Naive B cell (primary cell): ENCODE measurements at regions not wholly inside any gene's neighbourhood (a gene's known extent, or its start where the extent isn't known, plus 50 kb on each side); places are given as distances from the start of the nearest gene placed in this dataset.
"Not testable (repeated sequence)": the region's sequence is repeated elsewhere in the genome, so short reads cannot be mapped to it uniquely, and the experiment has no call there.

ENCODE experiments used
- ATAC-seq, 2 donors: fragments of 150-1000 bp; cut with Tn5 transposase; 2 replicates each; pipeline ENCODE4 v1.10.0; 2021; ENCODE audit warnings: low read depth in 2 of 2, mild to moderate bottlenecking in 2 of 2, moderate library complexity in 2 of 2
- DNase-seq: peaks from one replicate; pipeline ENCODE4 v3.0.0; 2022
- H3K27ac Mint-ChIP-seq, 6 donors: one replicate each; pipeline ENCODE4 v1.8.0; 2020 to 2022; ENCODE audit warnings: mild to moderate bottlenecking in 6 of 6, mixed read lengths in 6 of 6, moderate library complexity in 5 of 6, inconsistent platforms in 2 of 6
- H3K27me3 Mint-ChIP-seq, 3 donors: one replicate each; pipeline ENCODE4 v1.8.0; 2021 to 2022; ENCODE audit warnings: mixed read lengths in 3 of 3, mild to moderate bottlenecking in 1 of 3
- H3K36me3 Mint-ChIP-seq, 2 donors: one replicate each; pipeline ENCODE4 v1.8.0; 2020 to 2022; ENCODE audit warnings: mixed read lengths in 2 of 2, inconsistent platforms in 1 of 2, mild to moderate bottlenecking in 1 of 2
- H3K4me1 Mint-ChIP-seq, 3 donors: one replicate each; pipeline ENCODE4 v1.8.0; 2020 to 2022; ENCODE audit warnings: mixed read lengths in 3 of 3, inconsistent platforms in 1 of 3, mild to moderate bottlenecking in 1 of 3, moderate library complexity in 1 of 3
- H3K4me3 Mint-ChIP-seq, 8 donors: one replicate each; pipeline ENCODE4 v1.8.0; 2020 to 2022; ENCODE audit warnings: mild to moderate bottlenecking in 8 of 8, mixed read lengths in 8 of 8, moderate library complexity in 8 of 8, inconsistent platforms in 2 of 8
- H3K9me3 Mint-ChIP-seq, 7 donors: one replicate each; pipeline ENCODE4 v1.8.0; 2020 to 2022; ENCODE audit warnings: mixed read lengths in 7 of 7, mild to moderate bottlenecking in 5 of 7, inconsistent platforms in 2 of 7, moderate library complexity in 1 of 7

- Mint-ChIP-seq H3K36me3 (no peaks in the 10 kb centered on the region), H3K4me1 (peaks cover 2 to 6% (median 3%) of the 10 kb centered on the region in 3 donors), H3K27ac (no peak overlapping the region), H3K4me3 (no peak overlapping the region), H3K27me3 (peaks cover 0 to 11% (median 0%) of the 10 kb centered on the region in 3 donors), H3K9me3 (peaks cover 0 to 5% (median 0%) of the 10 kb centered on the region in 7 donors)
- DNase-seq (no peak), ATAC-seq (no peak)
Measured at GRCh38 chr6:134564705-134565104, 246.8 kb upstream of the SGK1 start.

- Mint-ChIP-seq H3K27ac (no peak overlapping the region), H3K27me3 (peaks cover 0 to 11% (median 0%) of the 10 kb centered on the region in 3 donors), H3K36me3 (no peaks in the 10 kb centered on the region), H3K9me3 (no peaks in the 10 kb centered on the region), H3K4me3 (no peak overlapping the region), H3K4me1 (no peaks in the 10 kb centered on the region)
- DNase-seq (no peak), ATAC-seq (no peak)
Measured at GRCh38 chr6:134560019-134560418, 242.1 kb upstream of the SGK1 start.

DNA sequence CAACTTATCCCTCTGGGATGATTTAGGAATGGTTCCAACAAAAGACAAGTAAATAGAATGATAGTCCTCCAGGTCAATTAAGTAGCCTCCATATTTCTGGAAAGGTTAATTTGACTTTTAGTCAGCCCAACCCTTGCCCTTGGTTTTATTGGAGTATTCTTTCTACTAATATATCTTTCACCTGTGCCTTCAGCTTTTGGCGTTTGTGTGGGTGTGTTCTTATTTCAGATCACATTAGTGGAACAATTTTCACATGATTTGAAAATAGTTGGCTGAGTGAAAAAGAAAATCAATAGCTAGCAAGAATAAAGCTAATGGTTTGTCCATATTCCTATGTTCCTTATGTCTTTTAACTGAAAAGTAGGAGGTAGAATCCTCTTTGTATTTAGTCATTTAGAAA lies 239.6 kb upstream of the SGK1 start:
- no peaks in the 10 kb centered on the region for H3K9me3 Mint-ChIP-seq
- H3K36me3 Mint-ChIP-seq, result no peaks in the 10 kb centered on the region
- peaks cover 0 to 4% (median 0%) of the 10 kb centered on the region in 3 donors for H3K27me3 Mint-ChIP-seq
- H3K4me1 Mint-ChIP-seq, result no peaks in the 10 kb centered on the region
- DNase-seq, result no peak
- no peak overlapping the region for H3K4me3 Mint-ChIP-seq
- no peak overlapping the region for H3K27ac Mint-ChIP-seq
- ATAC-seq, result no peak

- Mint-ChIP-seq H3K36me3 (no peaks in the 10 kb centered on the region), H3K9me3 (no peaks in the 10 kb centered on the region), H3K4me1 (no peaks in the 10 kb centered on the region), H3K27ac (no peak overlapping the region), H3K4me3 (no peak overlapping the region), H3K27me3 (peaks cover 0 to 5% (median 0%) of the 10 kb centered on the region in 3 donors)
- DNase-seq, result no peak
- ATAC-seq, result no peak
Measured at GRCh38 chr6:134555672-134556071, 237.8 kb upstream of the SGK1 start.

DNA sequence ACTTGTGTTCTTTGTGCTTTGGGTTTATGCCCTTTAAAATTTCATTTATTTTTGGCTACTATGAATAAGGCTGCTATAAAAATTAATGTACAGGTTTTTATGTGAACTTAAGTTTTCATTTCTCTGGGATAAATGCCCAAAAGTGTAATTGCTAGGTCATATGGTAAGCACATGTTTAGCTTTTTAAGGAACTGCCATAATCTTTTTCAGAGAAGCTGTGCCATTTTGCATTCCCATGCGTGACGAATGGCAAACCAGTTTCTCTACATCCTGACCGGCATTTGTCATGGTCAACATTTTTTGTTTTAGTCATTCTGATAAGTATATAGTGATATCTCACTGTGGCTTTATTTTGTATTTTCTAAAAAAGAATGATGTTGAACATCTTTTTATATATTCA lies 236.0 kb upstream of the SGK1 start:
- ATAC-seq, result no peak
- Mint-ChIP-seq H3K27ac (no peak overlapping the region), H3K27me3 (peaks cover 0 to 5% (median 0%) of the 10 kb centered on the region in 3 donors), H3K4me1 (no peaks in the 10 kb centered on the region), H3K9me3 (no peaks in the 10 kb centered on the region), H3K4me3 (no peak overlapping the region), H3K36me3 (no peaks in the 10 kb centered on the region)
- no peak for DNase-seq

DNA sequence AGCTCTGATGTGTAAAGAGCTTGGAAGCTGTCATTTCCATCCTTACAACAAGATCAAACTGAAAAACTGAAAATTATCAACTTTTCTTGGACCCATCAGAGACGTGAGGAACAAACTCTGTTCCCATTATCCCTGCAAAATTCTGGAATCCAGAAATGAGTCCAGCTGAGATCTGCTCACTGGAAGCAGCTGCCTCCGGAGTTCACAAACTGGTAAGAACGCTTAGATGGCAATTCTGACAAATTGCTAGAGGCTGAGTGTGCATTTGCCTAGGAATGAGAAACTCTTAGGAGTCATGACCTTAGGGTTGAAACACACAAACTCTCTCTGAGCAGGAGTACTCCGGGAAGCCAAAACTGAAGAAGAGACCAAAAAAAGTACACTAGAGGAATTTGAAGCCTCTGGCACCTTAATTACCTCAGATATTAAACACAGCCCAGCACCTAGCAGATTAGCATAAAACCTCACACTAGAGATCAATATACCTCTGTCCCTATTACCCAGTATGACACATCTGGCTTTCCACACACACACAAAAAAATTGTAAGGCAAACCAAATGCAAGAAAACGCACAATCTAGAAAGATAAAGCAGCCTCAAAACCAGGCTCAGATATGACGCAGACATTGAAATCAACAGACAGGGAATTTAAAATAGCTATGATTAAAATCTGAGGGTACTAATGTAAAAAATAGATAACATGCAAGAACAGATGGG lies 233.5 kb upstream of the SGK1 start:
- no peaks in the 10 kb centered on the region for H3K4me1 Mint-ChIP-seq
- H3K27me3 Mint-ChIP-seq, result peaks cover 0 to 10% (median 0%) of the 10 kb centered on the region in 3 donors
- H3K4me3 Mint-ChIP-seq, result no peak overlapping the region
- H3K36me3 Mint-ChIP-seq, result no peaks in the 10 kb centered on the region
- DNase-seq (no peak), ATAC-seq (no peak)
- peak overlapping the region in 1 of 6 donors; percentile 10 for H3K27ac Mint-ChIP-seq
- no peaks in the 10 kb centered on the region for H3K9me3 Mint-ChIP-seq

- Mint-ChIP-seq H3K9me3 (no peaks in the 10 kb centered on the region), H3K27me3 (peaks cover 0 to 10% (median 0%) of the 10 kb centered on the region in 3 donors), H3K27ac (no peak overlapping the region), H3K4me1 (no peaks in the 10 kb centered on the region), H3K36me3 (no peaks in the 10 kb centered on the region), H3K4me3 (no peak overlapping the region)
- DNase-seq, result no peak
- no peak for ATAC-seq
Measured at GRCh38 chr6:134550604-134551003, 232.7 kb upstream of the SGK1 start.

GRCh38 chr6:134549854-134550253 lies 231.9 kb upstream of the SGK1 start:
- Mint-ChIP-seq H3K4me1 (no peaks in the 10 kb centered on the region), H3K4me3 (no peak overlapping the region), H3K27me3 (peaks cover 0 to 10% (median 0%) of the 10 kb centered on the region in 3 donors), H3K36me3 (no peaks in the 10 kb centered on the region), H3K9me3 (no peaks in the 10 kb centered on the region), H3K27ac (no peak overlapping the region)
- ATAC-seq, result no peak
- DNase-seq, result no peak

- H3K27me3 Mint-ChIP-seq, result peaks cover 0 to 10% (median 0%) of the 10 kb centered on the region in 3 donors
- ATAC-seq (no peak), DNase-seq (no peak)
- no peak overlapping the region for H3K27ac Mint-ChIP-seq
- no peaks in the 10 kb centered on the region for H3K36me3 Mint-ChIP-seq
- no peaks in the 10 kb centered on the region for H3K9me3 Mint-ChIP-seq
- no peaks in the 10 kb centered on the region for H3K4me1 Mint-ChIP-seq
- no peak overlapping the region for H3K4me3 Mint-ChIP-seq
Measured at GRCh38 chr6:134546962-134547645, 229.2 kb upstream of the SGK1 start.

- no peaks in the 10 kb centered on the region for H3K36me3 Mint-ChIP-seq
- no peak overlapping the region for H3K4me3 Mint-ChIP-seq
- no peaks in the 10 kb centered on the region for H3K9me3 Mint-ChIP-seq
- no peak for ATAC-seq
- DNase-seq, result no peak
- H3K27ac Mint-ChIP-seq, result no peak overlapping the region
- H3K27me3 Mint-ChIP-seq, result peaks cover 0 to 5% (median 0%) of the 10 kb centered on the region in 3 donors
- H3K4me1 Mint-ChIP-seq, result no peaks in the 10 kb centered on the region
Measured at GRCh38 chr6:134544737-134545136, 226.8 kb upstream of the SGK1 start.

GRCh38 chr6:134543128-134543527 lies 225.2 kb upstream of the SGK1 start:
- H3K27ac Mint-ChIP-seq, result peak overlapping the region in 1 of 6 donors; percentile 3
- H3K36me3 Mint-ChIP-seq, result no peaks in the 10 kb centered on the region
- ATAC-seq (no peak), DNase-seq (no peak)
- H3K9me3 Mint-ChIP-seq, result no peaks in the 10 kb centered on the region
- no peak overlapping the region for H3K4me3 Mint-ChIP-seq
- peaks cover 0 to 5% (median 0%) of the 10 kb centered on the region in 3 donors for H3K27me3 Mint-ChIP-seq
- H3K4me1 Mint-ChIP-seq, result no peaks in the 10 kb centered on the region

- no peak for ATAC-seq
- Mint-ChIP-seq H3K4me1 (no peaks in the 10 kb centered on the region), H3K27me3 (peaks cover 0 to 4% (median 0%) of the 10 kb centered on the region in 3 donors), H3K4me3 (no peak overlapping the region), H3K9me3 (no peaks in the 10 kb centered on the region), H3K27ac (no peak overlapping the region), H3K36me3 (no peaks in the 10 kb centered on the region)
- DNase-seq, result no peak
Measured at GRCh38 chr6:134541001-134541400, 223.1 kb upstream of the SGK1 start.

DNA sequence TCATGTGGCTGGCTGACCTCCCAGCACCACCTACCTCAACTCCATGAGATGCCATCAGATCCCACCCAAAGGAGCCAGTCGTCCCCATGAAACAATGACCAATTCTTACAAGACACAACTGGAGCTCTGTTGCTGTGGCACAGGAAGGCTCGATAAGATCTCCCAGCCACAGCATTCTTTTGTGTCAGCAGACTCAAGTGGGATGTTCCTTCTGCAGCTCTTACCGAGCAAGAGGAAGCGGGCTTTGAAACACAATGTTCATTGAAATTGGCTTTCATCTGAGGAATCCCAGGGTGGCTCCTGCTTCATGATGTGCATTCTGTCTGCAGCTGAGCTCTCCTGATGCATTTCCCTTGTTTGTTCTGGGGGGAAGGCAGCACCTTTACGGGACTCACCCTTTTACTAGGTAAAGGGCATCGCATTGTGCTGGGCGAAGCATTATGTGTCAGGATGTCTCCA lies 222.0 kb upstream of the SGK1 start:
- DNase-seq, result no peak
- no peak for ATAC-seq
- peaks cover 0 to 4% (median 0%) of the 10 kb centered on the region in 3 donors for H3K27me3 Mint-ChIP-seq
- no peaks in the 10 kb centered on the region for H3K36me3 Mint-ChIP-seq
- H3K4me3 Mint-ChIP-seq, result no peak overlapping the region
- H3K4me1 Mint-ChIP-seq, result no peaks in the 10 kb centered on the region
- H3K9me3 Mint-ChIP-seq, result no peaks in the 10 kb centered on the region
- no peak overlapping the region for H3K27ac Mint-ChIP-seq

- not testable (repeated sequence) for H3K36me3 Mint-ChIP-seq, ATAC-seq, DNase-seq, H3K4me3 Mint-ChIP-seq, H3K9me3 Mint-ChIP-seq, H3K27me3 Mint-ChIP-seq, H3K4me1 Mint-ChIP-seq
- peak overlapping the region in 1 of 6 donors; percentile 39 for H3K27ac Mint-ChIP-seq
Measured at GRCh38 chr6:134537765-134538164, 219.9 kb upstream of the SGK1 start.
